Thymus (tissue), 11 donors: ENCODE measurements at regions not wholly inside any gene's neighbourhood (a gene's known extent, or its start where the extent isn't known, plus 50 kb on each side); places are given as distances from the start of the nearest gene placed in this dataset.

Source experiments
- DNase-seq, 9 donors: peaks; one replicate each; pipeline ENCODE4 v3.0.0-alpha.2; 2013; ENCODE audit warnings: low spot score in 9 of 9, low read depth in 6 of 9, missing footprints in 1 of 9
- H3K27ac ChIP-seq, 2 donors: one replicate each; pipeline ENCODE4 v1.5.1; 2013; ENCODE audit warnings: control low read depth in 1 of 2, low read depth in 1 of 2, low read length in 1 of 2, mild to moderate bottlenecking in 1 of 2, moderate library complexity in 1 of 2
- H3K27me3 ChIP-seq, 2 donors: one replicate each; pipeline ENCODE4 v1.5.1; 2013; ENCODE audit warnings: low read length in 1 of 2; ENCODE audit not compliant: control insufficient read depth in 2 of 2, insufficient read depth in 1 of 2
- H3K36me3 ChIP-seq, 2 donors: one replicate each; pipeline ENCODE4 v1.5.1; 2013; ENCODE audit warnings: low read length in 1 of 2, mild to moderate bottlenecking in 1 of 2, moderate library complexity in 1 of 2; ENCODE audit not compliant: control insufficient read depth in 2 of 2, insufficient read depth in 2 of 2
- H3K4me1 ChIP-seq, 2 donors: one replicate each; pipeline ENCODE4 v1.5.1; 2013; ENCODE audit warnings: low read length in 2 of 2; ENCODE audit not compliant: control insufficient read depth in 2 of 2, insufficient read depth in 2 of 2
- H3K4me3 ChIP-seq, 2 donors: one replicate each; pipeline ENCODE4 v1.5.1; 2013; ENCODE audit warnings: low read length in 2 of 2, control low read depth in 1 of 2, mild to moderate bottlenecking in 1 of 2
- H3K9me3 ChIP-seq, 2 donors: one replicate each; pipeline ENCODE4 v1.5.1; 2013; ENCODE audit warnings: low read length in 1 of 2, mild to moderate bottlenecking in 1 of 2; ENCODE audit not compliant: control insufficient read depth in 2 of 2, insufficient read depth in 1 of 2
- WGBS: extraction: QIAGEN DNeasy Blood & Tissue Kit; methylation state at CpG from one replicate; pipeline ENCODE4 v1.1.7; 2013; 5-methylcytosine and 5-hydroxymethylcytosine counted together
- donor health status: healthy.

- Histone ChIP-seq H3K27ac (no peak overlapping the region), H3K36me3 (no peaks in the 10 kb centered on the region), H3K4me1 (no peaks in the 10 kb centered on the region), H3K4me3 (no peak overlapping the region), H3K9me3 (peaks cover 0 to 4% of the 10 kb centered on the region in 2 donors), H3K27me3 (no peaks in the 10 kb centered on the region)
- DNase-seq, result no peak
- 91% methylated on average over 6 of the region's 6 CpGs for WGBS
These were observed 77.8 kb upstream of the CPNE8 start for GRCh38 chr12:38983117-38983571.

DNA sequence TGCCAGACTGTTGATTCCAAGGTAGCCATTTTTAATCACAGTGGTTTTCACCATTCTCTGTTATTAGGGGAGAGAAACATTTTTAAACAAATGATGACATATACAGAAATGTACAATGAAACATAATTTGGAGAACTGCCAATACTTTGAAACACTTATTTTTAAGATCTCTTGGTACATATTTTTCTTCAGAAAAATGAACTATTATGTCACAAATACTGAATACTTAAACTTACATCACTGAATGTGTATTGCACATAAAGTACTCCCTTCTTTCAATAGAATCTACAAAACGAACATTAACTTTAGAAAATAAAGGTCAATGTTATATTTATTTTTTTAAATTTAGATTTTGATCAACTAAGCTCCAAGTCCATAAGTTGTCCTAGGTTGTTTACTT lies 71.7 kb upstream of the CPNE8 start:
- no peaks in the 10 kb centered on the region for H3K27me3 ChIP-seq
- no peaks in the 10 kb centered on the region for H3K36me3 ChIP-seq
- DNase-seq, result no peak
- peaks cover 0 to 4% of the 10 kb centered on the region in 2 donors for H3K9me3 ChIP-seq
- H3K4me3 ChIP-seq, result no peak overlapping the region
- no peak overlapping the region for H3K27ac ChIP-seq
- no peaks in the 10 kb centered on the region for H3K4me1 ChIP-seq
- WGBS, result 76% methylated on average over 1 of the region's 1 CpG

DNA sequence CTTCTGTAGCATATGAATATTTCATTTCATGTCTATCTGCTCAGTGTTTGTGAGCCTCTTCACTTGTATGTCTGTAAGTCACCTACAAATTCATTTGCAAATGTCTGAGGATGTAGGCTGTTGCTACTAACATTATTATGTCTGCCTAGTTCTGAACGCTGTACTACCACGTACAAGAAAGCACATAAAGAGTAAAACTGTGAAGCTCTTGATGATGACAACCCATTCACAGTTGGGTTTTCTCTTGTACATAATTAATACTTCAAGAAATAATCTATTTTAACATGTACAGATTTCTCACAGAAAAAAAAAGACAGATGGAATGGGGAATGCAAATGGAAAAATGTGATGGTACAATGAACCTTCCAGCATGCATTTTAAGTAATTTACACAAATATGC lies 64.3 kb upstream of the CPNE8 start:
- no peak for DNase-seq
- 68% methylated on average over 2 of the region's 2 CpGs for WGBS
- H3K9me3 ChIP-seq, result no peaks in the 10 kb centered on the region

GRCh38 chr12:38961683-38962082 lies 56.3 kb upstream of the CPNE8 start:
- no peaks in the 10 kb centered on the region for H3K4me1 ChIP-seq
- no peaks in the 10 kb centered on the region for H3K27me3 ChIP-seq
- H3K36me3 ChIP-seq, result no peaks in the 10 kb centered on the region
- H3K9me3 ChIP-seq, result no peaks in the 10 kb centered on the region
- 88% methylated on average over 5 of the region's 5 CpGs for WGBS
- H3K27ac ChIP-seq, result no peak overlapping the region
- no peak for DNase-seq
- no peak overlapping the region for H3K4me3 ChIP-seq

More for the DNA sequence above, 64.3 kb upstream of the CPNE8 start:
- Histone ChIP-seq H3K27me3 (no peaks in the 10 kb centered on the region), H3K4me3 (no peak overlapping the region), H3K4me1 (no peaks in the 10 kb centered on the region), H3K27ac (no peak overlapping the region), H3K36me3 (no peaks in the 10 kb centered on the region)

- WGBS, result 88% methylated on average over 1 of the region's 1 CpG
- Histone ChIP-seq H3K4me3 (no peak overlapping the region), H3K9me3 (no peaks in the 10 kb centered on the region), H3K4me1 (no peaks in the 10 kb centered on the region), H3K27me3 (no peaks in the 10 kb centered on the region), H3K27ac (no peak overlapping the region), H3K36me3 (no peaks in the 10 kb centered on the region)
- DNase-seq, result no peak
These were observed 55.6 kb upstream of the CPNE8 start for GRCh38 chr12:38961012-38961411.

DNA sequence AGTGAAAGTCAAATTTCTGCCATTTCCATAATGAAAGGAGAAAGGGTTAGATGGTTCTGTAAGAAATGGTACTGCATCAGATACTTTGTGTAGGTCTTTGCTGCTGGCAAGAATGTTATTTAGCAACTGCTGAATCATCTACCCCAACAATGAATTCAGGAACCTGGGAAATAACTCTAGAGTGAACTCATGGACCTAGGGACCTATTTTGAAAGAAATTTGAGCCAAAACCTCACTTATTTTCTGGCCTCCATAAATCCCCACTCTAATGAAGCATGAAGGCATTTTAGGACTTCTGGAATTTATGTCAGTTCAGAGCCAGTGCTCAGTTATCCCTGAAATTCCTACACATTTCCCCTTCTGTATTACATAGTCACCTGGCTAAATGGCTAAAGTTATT lies 50.9 kb upstream of the CPNE8 start:
- DNase-seq, result no peak
- no peaks in the 10 kb centered on the region for H3K4me1 ChIP-seq
- H3K36me3 ChIP-seq, result no peaks in the 10 kb centered on the region
- H3K27me3 ChIP-seq, result no peaks in the 10 kb centered on the region
- H3K27ac ChIP-seq, result no peak overlapping the region
- H3K9me3 ChIP-seq, result no peaks in the 10 kb centered on the region
- no peak overlapping the region for H3K4me3 ChIP-seq
